GM23248 (cell line): ENCODE measurements at regions not wholly inside any gene's neighbourhood (a gene's known extent, or its start where the extent isn't known, plus 50 kb on each side); places are given as distances from the start of the nearest gene placed in this dataset.
A peak's percentile ranks its signal among the peaks of the same experiment; 100 is the strongest.

ENCODE experiments used
- DNase-seq: peaks from one replicate; pipeline ENCODE4 v3.0.0-alpha.2; 2015
- H2AFZ ChIP-seq: fragments of 200-600 bp; sonication (generic); 2 replicates; pipeline ENCODE4 v1.6.1; 2016; ENCODE audit warnings: antibody characterized with exemption
- H3F3A ChIP-seq: fragments of 200-600 bp; sonication (generic); 2 replicates; pipeline ENCODE4 v1.6.1; 2016; ENCODE audit warnings: mild to moderate bottlenecking, antibody characterized with exemption, mixed run types; ENCODE audit not compliant: insufficient read depth
- H3K27ac ChIP-seq: fragments of 200-600 bp; sonication (generic); 2 replicates; pipeline ENCODE4 v1.5.1; 2016; ENCODE audit warnings: mild to moderate bottlenecking
- H3K27me3 ChIP-seq: fragments of 200-600 bp; sonication (generic); replicated peaks from 2 replicates; pipeline ENCODE4 v1.6.1; 2016; ENCODE audit warnings: mild to moderate bottlenecking; ENCODE audit not compliant: insufficient read depth
- H3K36me3 ChIP-seq: fragments of 200-600 bp; sonication (generic); 2 replicates; pipeline ENCODE4 v1.6.1; 2016; ENCODE audit warnings: low read depth, mild to moderate bottlenecking
- H3K4me1 ChIP-seq: fragments of 200-600 bp; sonication (generic); 2 replicates; pipeline ENCODE4 v1.6.1; 2016; ENCODE audit warnings: mild to moderate bottlenecking; ENCODE audit not compliant: insufficient read depth
- H3K4me2 ChIP-seq: fragments of 200-600 bp; sonication (generic); one replicate; pipeline ENCODE4 v1.6.1; 2016; ENCODE audit warnings: mild to moderate bottlenecking; ENCODE audit not compliant: unreplicated experiment
- H3K4me3 ChIP-seq: fragments of 200-600 bp; sonication (generic); 2 replicates; pipeline ENCODE4 v1.5.1; 2016; ENCODE audit warnings: mild to moderate bottlenecking
- H3K79me2 ChIP-seq: fragments of 200-600 bp; sonication (generic); 2 replicates; pipeline ENCODE4 v1.6.1; 2016; ENCODE audit warnings: mild to moderate bottlenecking; ENCODE audit not compliant: insufficient read depth
- H3K9ac ChIP-seq: fragments of 200-600 bp; sonication (generic); 2 replicates; pipeline ENCODE4 v1.6.1; 2016; ENCODE audit warnings: mild to moderate bottlenecking
- H3K9me2 ChIP-seq: fragments of 200-600 bp; sonication (generic); 2 replicates; pipeline ENCODE4 v1.6.1; 2016; ENCODE audit warnings: mixed run types, mild to moderate bottlenecking, moderate library complexity; ENCODE audit not compliant: insufficient read depth
- H3K9me3 ChIP-seq: fragments of 200-600 bp; sonication (generic); one replicate; pipeline ENCODE4 v1.6.1; 2017; ENCODE audit warnings: low read depth
- H4K20me1 ChIP-seq: fragments of 200-600 bp; sonication (generic); 2 replicates; pipeline ENCODE4 v1.6.0; 2016; ENCODE audit not compliant: insufficient read depth
- EZH2 ChIP-seq: fragments of 200-600 bp; sonication (generic); IDR thresholded peaks from 2 replicates; pipeline ENCODE4 v1.6.1; 2018; ENCODE audit warnings: antibody characterized with exemption, mild to moderate bottlenecking; ENCODE audit not compliant: insufficient read depth, poor library complexity, severe bottlenecking
- EZH2phosphoT487 ChIP-seq: fragments of 200-600 bp; sonication (generic); IDR thresholded peaks from 2 replicates; pipeline ENCODE4 v1.6.1; 2018; ENCODE audit warnings: antibody characterized with exemption, moderate library complexity, mild to moderate bottlenecking, low read depth; ENCODE audit not compliant: insufficient read depth
- WGBS, 2 experiments: methylation state at CpG; one replicate each; pipeline ENCODE4 v1.1.6; 2015 to 2017; ENCODE audit warnings: low lambda C conversion rate in 2 of 2, low coverage in 1 of 2; ENCODE audit errors: missing lambda C conversion rate in 2 of 2; 5-methylcytosine and 5-hydroxymethylcytosine counted together
- in situ Hi-C: fragments of 300-500 bp; cut with MboI; formaldehyde crosslinking; loops from 2 replicates; pipeline ENCODE4 v1.15.0; 2020

DNA sequence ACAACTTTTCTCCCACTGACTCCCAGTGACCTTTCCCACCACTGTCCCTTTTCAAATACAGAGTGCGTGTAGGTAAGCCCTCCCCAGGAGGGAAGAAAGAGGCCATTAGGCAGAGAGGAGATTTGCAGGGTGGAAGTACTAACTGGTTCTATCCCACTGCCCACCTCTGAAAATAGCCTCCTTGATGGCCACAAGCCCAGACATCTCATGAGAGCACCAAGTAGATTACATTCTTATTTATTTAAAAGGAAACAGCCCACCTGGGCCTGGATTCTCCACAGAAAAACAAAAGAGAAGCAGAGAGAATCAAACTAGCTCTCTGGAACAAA lies 445.3 kb downstream of the FOXO1 start:
- DNase-seq: no peak
- Histone ChIP-seq H3F3A (no peaks in the 10 kb centered on the region), H3K27me3 (no peaks in the 10 kb centered on the region), H3K4me2 (no peak overlapping the region), H3K9me3 (no peaks in the 10 kb centered on the region), H3K4me1 (peaks cover 12% of the 10 kb centered on the region), H3K36me3 (no peaks in the 10 kb centered on the region), H3K79me2 (no peaks in the 10 kb centered on the region), H3K9ac (no peak overlapping the region), H3K9me2 (no peaks in the 10 kb centered on the region), H4K20me1 (no peaks in the 10 kb centered on the region), H3K4me3 (no peak overlapping the region), H3K27ac (no peak overlapping the region), H2AFZ (no peak overlapping the region)
- WGBS, 2 experiments: 100% methylated on average over 1 of the region's 1 CpG
- in situ Hi-C loops: no loop called here
- TF ChIP-seq EZH2phosphoT487 (no peak), EZH2 (no peak)

DNA sequence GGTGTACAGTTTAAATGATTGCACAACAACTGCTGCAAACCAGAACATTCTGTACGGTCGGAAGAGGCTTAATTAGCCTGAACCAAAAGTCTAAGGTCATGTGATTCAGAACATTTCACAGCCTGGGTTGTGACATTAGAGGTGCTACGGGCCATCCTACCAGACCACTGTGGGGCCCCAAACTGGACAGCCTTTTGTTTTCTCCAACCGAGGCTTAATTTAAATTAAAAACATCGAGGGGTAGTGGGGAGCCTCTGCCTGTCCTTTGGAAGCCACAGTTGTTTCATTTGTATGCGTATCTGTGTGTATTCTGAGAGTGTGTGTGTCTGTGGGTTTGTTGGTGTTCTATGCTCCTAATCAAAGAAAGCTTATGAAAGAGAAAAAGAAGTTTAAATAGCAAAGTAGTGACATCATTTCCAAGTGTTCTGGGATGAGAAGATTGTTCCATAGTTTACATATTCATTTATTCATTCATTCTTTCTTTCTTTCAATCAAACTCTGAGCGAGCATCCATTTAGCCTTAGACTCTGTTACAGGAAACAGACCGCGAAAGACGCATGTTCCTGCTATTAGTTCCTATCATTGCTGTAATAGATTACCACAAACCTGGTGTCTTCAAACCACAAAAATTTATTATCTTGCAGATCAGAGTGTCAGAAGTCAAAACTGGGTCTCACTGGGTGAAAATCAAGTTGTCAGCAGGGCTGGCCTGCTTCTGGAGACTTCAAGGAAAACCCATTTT lies 444.8 kb downstream of the FOXO1 start:
- 48 to 51% methylated on average over 10 of the region's 10 CpGs for WGBS, 2 experiments
- H3K79me2 ChIP-seq: no peaks in the 10 kb centered on the region
- no peaks in the 10 kb centered on the region for H3K36me3 ChIP-seq
- DNase-seq: peak; percentile 37
- no peak overlapping the region for H3K4me2 ChIP-seq
- H3K9me2 ChIP-seq: no peaks in the 10 kb centered on the region
- no peaks in the 10 kb centered on the region for H3K27me3 ChIP-seq
- H3F3A ChIP-seq: no peaks in the 10 kb centered on the region
- TF ChIP-seq EZH2: no peak
- no peak for TF ChIP-seq EZH2phosphoT487
- in situ Hi-C loops: no loop called here
- no peak overlapping the region for H3K9ac ChIP-seq
- peaks cover 12% of the 10 kb centered on the region for H3K4me1 ChIP-seq
- no peak overlapping the region for H3K27ac ChIP-seq
- no peak overlapping the region for H3K4me3 ChIP-seq
- H2AFZ ChIP-seq: no peak overlapping the region
- no peaks in the 10 kb centered on the region for H4K20me1 ChIP-seq
- H3K9me3 ChIP-seq: no peaks in the 10 kb centered on the region

DNA sequence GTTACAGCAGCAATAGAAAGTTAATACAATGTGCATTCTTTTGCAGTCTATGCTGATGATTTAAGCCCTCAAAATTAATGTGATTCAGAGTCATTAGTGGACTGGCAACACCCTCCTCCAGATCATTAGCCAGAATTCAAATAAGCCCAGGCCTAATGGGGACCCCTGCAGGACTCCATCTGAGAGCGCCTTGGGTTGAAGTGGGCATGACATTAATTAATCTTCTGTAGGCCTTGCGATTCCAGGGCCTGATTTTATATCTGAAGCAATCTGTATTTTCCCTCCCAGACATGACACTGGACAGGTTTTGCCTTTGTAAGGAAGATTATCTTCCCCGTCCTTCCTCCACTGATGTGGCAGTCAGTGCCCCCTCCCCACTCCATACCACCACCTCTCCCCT lies 442.9 kb downstream of the FOXO1 start:
- Histone ChIP-seq H3K27me3 (no peaks in the 10 kb centered on the region), H3K27ac (no peak overlapping the region), H3K4me2 (no peak overlapping the region), H3F3A (no peaks in the 10 kb centered on the region), H3K4me1 (peaks cover 12% of the 10 kb centered on the region), H2AFZ (no peak overlapping the region), H3K9me3 (no peaks in the 10 kb centered on the region), H3K4me3 (no peak overlapping the region), H3K79me2 (no peaks in the 10 kb centered on the region), H4K20me1 (no peaks in the 10 kb centered on the region), H3K9me2 (no peaks in the 10 kb centered on the region), H3K9ac (no peak overlapping the region), H3K36me3 (no peaks in the 10 kb centered on the region)
- in situ Hi-C loops: no loop called here
- TF ChIP-seq EZH2phosphoT487: no peak
- no peak for TF ChIP-seq EZH2
- DNase-seq: no peak
- 73 to 85% methylated on average over 3 of the region's 3 CpGs for WGBS, 2 experiments

DNA sequence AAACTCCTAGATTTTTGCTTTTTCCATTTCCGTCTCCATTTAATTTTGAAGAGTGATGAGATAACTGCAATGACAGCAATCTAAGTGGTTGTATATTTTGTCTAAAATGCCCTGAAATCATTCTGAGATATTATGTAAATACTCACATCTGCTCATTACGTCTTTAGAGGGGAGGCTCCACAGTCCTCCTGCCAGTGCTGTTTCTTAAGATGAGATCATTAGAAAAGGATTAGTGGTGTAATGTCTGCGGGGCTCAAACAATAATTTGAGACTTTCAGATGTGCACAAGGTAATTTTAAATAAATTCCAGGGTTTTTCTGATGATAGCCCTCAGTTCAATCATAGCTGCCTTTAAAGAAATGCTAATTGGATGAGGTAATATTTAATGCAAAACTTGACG lies 437.9 kb downstream of the FOXO1 start:
- H3K27me3 ChIP-seq: no peaks in the 10 kb centered on the region
- peaks cover 9% of the 10 kb centered on the region for H3K4me1 ChIP-seq
- DNase-seq: peak; percentile 8
- in situ Hi-C loops: no loop called here
- no peaks in the 10 kb centered on the region for H3K79me2 ChIP-seq
- TF ChIP-seq EZH2phosphoT487: no peak
- no peak for TF ChIP-seq EZH2
- H3K27ac ChIP-seq: no peak overlapping the region
- H3K9ac ChIP-seq: no peak overlapping the region
- no peaks in the 10 kb centered on the region for H3K9me2 ChIP-seq
- no peaks in the 10 kb centered on the region for H3K36me3 ChIP-seq
- H3F3A ChIP-seq: 0 out of 2 replicates have a peak, but pooled peaks cover 5% of the 10 kb centered on the region
- 44 to 45% methylated on average over 4 of the region's 4 CpGs for WGBS, 2 experiments
- no peaks in the 10 kb centered on the region for H3K9me3 ChIP-seq
- H3K4me3 ChIP-seq: no peak overlapping the region
- no peak overlapping the region for H2AFZ ChIP-seq
- H4K20me1 ChIP-seq: no peaks in the 10 kb centered on the region
- H3K4me2 ChIP-seq: no peak overlapping the region
